GM18502 (cell line): ENCODE measurements at regions not wholly inside any gene's neighbourhood (a gene's known extent, or its start where the extent isn't known, plus 50 kb on each side); places are given as distances from the start of the nearest gene placed in this dataset.
"Not testable (repeated sequence)": the region's sequence is repeated elsewhere in the genome, so short reads cannot be mapped to it uniquely, and the experiment has no call there.

Source experiments
- ATAC-seq: cut with Tn5 transposase; IDR thresholded peaks from one replicate; pipeline ENCODE4 v1.9.1; 2021; ENCODE audit warnings: mild to moderate bottlenecking; ENCODE audit not compliant: unreplicated experiment, poor library complexity

DNA sequence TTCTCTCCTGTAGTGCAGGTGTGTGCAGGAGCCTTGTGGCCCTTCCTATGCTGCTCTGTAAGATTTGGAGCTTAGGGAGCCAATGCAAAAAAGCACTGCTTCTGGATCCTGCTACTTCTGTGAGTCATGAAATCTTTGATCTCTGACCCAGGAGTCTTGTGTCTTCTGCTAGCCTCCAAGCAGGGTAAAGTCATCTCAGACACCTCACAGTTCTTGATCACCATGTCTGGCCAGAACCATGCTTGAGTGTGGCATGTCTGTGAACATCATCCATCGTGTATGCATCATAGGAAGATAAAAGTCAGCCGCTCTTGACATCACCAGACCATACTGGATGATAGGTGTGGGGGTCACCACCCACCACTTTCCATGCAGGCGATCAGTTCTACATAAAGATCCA is 247.8 kb downstream of the RPLP1 start:
- ATAC-seq, result no peak

DNA sequence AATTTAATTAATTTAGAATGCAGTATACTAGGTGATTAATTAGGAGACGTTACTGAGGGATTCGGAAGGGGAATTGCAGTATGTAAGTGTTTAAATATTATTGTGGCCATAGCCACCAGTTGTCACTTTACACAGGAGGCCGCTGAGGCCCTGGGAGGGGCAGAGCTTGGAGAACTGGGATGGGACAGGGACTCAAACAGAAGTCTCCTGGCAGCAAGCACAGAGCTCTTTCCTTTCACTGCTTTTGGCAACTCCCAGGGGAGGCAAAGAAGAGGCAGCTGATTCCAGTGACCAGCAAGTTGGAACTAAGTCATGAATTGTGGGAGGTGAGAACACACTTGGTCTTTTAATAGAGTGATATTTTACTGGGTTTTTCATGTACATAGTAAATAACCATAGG is 248.6 kb downstream of the RPLP1 start:
- no peak for ATAC-seq

DNA sequence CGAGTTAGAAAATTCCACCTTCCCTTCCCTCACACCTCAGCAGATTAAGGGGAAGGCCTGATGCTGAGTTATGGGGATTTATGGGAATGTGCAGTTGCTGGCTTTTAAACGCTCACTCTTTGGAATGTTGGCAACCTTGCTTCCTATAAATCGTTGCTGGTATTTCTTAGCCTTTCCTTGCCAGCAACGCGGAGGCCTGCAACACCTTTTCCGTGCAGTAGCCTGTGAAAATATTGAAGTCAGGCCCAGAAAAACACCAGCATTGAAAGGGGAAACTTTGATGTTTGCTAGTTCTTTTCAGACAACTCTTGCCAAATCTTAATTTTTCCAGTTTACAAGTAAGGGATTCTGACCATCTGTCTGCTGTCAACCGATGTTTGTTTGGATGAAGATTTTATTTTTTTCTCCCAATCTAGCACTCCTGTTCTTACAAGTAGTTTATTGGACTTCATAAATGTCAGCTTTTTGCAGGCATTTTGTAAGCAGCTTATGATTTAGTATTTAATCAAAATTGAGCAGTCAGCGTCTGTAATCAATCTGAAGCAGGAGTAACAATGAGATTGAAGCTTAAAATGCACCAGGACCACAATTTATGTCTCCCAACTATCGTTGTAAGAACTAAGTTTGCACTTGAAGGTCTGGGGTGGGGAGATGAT is 251.0 kb downstream of the RPLP1 start:
- no peak for ATAC-seq

DNA sequence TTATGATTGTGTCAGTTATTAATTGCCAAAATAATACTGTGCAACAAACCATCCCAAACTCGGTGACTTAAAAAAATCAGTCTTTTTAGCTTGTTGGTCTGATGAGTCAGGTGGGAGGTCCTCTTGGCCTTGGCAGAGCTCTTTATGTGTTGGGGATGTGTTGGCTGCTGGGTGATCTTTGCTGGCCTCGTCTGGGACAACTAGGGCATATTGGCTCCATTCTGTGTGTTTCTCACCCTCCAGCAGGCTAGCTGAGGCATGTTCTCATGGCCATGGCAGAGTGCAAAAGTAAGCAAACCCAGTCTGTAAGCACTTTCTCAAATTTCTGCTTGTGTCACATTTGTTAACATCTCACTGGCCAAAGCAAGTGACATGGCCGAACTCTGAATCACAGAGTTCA is 251.6 kb downstream of the RPLP1 start:
- ATAC-seq, result no peak

DNA sequence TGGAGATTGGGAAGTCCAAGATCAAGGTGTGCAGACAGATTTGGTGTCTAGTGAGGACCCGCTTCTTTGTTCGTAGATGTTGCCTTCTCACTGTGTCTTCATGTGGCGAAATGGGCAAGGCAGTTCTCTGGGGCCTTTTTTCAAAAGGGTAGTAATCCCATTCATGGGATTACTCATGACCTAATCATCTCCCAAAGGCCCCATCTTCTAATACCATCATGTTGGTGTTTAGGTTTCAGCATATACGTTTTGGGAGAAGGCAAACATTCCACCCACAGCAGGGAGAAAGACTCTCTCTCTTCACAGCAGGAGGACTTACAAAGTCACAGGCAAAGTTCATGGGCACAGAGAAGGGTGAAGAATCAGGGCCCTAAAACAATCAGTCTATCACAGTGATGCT is 252.1 kb downstream of the RPLP1 start:
- no peak for ATAC-seq

DNA sequence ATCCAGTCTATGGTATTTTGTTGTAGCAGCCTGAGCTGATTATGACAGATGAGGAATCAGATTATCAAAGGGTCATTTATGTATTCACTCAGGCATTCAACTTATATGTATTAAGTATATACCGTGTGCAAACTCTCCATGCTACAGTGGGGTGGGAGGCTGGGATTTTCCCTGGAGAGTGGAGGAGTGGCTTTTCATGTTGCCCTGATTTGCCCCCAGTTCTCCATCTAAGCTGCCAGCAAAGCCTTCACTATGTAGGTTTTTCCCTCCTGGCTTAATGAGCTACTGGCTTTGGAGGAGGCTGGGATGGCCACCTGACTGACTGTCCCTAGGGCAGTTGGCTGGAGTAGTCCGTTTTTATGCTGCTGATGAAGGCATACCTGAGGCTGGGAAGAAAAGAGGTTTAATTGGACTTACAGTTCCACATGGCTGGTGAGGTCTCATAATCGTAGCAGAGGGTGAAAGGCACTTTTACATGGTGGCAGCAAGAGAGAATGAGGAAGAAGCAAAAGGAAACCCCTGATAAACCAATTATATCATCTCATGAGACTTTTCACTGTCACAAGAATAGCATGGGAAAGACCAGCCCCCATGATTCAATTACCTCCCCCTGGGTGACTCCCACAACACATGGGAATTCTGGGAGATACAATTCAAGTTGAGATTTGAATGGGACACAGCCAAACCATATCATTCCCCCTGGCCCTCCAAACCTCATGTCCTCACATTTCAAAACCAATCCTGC is 253.9 kb downstream of the RPLP1 start:
- ATAC-seq, result no peak

DNA sequence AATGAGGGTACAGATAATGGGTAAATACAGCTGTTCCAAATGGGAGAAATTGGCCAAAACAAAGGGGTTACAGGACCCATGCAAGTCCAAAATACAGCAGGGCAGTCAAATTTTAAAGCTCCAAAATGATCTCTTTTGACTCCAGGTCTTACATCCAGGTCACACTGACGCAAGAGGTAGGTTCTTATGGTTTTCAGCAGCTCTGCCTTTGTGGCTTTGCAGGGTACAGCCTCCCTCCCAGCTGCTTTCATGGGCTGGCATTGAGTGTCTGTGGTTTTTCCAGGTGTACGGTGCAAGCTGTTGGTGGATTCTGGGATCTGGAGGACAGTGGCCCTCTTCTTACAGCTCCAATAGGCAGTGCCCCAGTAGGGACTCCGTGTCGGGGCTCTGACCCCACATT is 254.6 kb downstream of the RPLP1 start:
- not testable (repeated sequence) for ATAC-seq

DNA sequence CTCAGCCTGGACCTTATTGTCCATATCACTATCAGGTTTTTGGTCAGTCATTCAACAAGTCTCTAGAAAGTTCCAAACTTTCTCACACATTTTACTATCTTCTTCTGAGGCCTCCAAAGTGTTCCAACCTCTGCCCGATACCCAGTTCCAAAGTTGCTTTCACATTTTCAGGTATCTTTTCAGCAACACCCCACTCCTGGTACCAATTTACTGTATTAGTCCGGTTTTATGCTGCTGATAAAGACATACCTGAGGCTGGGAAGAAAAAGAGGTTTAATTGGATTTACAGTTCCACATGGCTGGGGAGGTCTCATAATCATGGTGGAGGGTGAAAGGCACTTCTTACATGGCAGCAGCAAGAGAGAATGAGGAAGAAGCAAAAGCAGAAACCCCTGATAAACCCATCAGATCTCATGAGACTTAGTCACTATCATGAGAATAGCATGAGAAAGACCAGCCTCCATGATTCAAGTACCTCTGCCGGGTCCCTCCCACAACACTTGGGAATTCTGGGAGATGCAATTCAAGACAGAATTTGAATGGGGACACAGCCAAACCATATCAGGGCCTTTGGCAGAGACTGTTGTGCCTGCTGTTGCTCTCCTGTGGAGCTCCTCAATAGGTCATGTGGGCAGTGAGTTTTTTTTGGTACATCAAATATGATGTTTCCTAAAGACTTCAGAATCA is 256.0 kb downstream of the RPLP1 start:
- ATAC-seq, result not testable (repeated sequence)

DNA sequence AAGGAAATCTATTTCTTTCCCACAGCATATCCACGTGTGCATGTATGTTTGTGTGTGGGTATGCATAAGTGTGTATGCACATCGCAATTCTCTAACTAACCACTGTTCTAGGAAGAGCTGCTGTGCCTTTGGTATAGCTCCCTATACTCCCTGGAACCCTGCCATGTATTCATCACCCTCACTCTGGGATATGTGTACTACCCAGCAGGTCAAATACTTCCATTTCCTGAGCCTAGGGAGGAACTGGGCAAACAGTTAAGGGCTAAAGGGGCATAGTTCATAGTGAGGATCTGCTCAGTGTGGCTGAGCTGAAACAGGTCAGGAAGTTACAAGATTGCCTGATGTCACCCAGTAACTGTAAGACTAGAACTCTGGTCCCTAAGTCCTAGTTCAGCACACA is 260.4 kb downstream of the RPLP1 start:
- no peak for ATAC-seq

DNA sequence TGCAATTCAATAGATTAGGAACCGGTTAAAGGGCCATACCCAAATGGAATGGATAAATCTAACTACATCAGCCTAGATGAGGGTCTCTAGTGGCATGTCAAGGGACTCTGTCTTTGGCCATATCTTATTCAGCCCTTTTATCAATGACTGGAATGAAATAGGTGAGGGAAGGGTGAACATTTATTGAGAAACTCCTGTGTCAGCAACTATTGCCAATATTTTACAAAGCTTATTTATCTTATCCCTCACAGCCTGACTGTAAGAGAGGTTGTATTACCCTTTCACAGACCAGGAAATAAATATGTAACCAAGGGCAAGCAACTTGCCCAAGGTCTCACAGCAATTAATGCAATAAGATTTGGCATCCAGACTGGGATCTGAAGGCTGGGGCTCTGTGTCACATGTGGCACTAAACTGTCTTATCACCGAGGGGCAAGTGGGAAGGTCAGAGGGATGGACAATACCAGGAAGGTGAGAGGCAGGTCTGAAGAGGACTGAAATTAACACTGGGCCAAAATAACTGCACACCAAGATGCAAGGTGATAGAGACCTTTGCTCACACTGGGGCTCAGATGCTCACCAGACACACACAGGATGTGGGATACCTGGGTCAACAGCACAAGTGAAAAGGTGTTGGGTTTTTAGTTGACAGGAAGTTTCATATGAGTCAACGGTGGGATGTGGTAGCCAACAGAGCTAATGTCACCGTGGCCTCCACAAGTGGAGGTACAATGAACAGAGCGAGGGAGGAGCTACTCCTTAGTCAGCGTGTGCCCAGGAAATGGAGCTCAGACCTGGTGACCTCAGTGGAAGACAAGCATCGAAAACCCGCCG is 261.3 kb downstream of the RPLP1 start:
- peak; percentile 92 for ATAC-seq

DNA sequence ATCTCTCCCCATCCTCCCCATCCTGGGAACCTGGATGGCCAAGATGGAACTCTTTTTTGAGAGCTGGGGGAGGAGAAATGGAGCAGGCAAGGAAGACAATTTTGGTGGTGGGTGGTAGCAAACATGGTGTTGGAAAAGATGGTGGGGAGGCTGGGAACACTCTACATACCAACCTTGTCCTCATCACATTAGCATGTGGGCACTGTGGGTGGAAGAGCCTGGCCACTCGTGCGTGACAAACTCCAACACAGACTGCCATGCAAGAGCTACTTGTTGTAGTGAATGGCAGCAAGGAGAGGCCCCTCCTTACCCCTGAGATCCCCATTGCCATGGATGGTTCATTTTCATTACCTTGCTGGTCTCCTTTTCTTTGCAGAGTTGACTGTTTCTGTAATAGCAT is 262.6 kb downstream of the RPLP1 start:
- ATAC-seq, result no peak

DNA sequence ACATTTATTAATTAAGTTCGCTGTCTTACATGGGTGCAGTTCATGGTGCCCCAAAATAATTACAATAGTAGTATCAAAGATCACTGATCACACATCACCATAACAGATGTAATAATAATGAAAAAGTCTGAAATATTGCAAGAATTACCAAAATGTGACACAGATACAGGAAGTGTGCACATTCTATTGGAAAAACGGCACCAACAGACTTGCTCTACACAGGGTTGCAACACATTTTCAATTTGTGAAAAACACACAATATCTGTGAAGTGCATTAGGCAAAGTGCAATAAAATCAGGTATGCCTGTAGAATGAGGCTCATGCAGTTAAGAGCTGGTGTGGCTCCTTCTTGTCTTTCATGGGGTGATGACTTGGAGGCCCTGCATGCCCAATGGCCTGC is 265.8 kb downstream of the RPLP1 start:
- ATAC-seq, result no peak

DNA sequence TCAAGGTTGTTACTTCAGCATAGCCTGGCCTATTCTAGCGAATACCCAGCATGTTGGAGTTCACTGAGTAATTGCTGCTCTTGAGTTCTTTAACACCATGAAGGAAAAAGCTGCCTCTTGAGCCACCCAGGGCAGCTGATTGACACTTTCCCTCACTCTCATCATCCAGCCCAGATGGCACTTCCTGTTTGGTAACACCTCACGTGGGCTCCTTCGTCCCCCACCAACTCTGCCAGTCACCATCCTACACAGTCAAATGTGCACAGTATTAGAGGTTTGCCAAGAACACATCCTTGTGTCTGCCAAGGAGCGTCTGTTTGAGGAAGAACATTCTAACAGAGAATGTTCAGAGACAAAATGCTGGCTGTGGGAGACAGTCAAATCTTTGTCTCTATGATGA is 266.3 kb downstream of the RPLP1 start:
- no peak for ATAC-seq

DNA sequence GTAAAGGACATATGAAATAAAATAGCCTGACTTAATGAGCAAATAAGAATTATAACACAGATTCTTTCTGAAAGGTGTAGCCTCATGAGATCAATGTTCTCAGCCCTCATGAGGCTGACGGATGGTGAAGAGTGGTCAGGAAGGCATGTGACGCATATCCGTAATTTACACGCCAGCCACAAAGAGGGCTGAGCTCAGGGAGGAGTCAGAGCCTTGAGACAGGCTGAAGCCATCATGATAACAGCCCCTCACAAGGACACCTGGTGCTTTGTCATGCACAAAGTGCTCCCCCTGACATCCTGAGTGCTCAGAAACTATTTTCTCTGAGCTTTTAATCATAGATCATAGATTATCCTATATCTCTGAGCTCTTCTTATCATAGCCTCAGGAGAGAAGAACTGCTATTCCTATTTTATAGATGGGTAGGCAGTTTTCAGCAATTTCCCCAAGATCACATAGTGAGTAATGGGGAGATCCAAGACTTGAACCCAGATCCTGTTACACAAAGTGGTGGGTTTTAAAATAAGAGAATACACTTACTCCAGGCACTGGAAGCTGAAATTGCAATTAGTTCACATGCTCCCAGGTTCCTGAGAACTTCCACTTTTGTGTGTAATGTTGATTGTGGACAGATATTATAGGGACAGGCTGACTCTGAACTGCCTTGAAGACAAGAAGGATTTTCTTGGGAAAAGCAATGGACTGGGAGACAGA is 267.1 kb downstream of the RPLP1 start:
- peak; percentile 58 for ATAC-seq

DNA sequence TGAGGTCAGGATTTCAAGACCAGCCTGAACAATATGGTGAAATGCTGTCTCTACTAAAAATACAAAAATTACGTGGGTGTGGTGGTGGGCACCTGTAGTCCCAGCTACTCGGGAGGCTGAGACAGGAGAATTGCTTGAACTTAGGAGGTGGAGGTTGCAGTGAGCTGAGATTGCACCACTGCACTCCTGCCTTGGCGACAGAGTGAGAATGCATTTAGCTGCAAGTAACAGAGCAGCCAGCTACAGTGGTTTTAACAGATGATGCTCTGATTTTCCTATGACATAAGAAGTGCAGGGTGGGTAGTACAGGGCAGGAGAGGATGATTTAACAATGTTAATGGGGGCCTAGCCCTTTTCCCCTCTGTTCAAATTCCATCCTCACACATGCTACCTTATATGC is 267.9 kb downstream of the RPLP1 start:
- no peak for ATAC-seq

DNA sequence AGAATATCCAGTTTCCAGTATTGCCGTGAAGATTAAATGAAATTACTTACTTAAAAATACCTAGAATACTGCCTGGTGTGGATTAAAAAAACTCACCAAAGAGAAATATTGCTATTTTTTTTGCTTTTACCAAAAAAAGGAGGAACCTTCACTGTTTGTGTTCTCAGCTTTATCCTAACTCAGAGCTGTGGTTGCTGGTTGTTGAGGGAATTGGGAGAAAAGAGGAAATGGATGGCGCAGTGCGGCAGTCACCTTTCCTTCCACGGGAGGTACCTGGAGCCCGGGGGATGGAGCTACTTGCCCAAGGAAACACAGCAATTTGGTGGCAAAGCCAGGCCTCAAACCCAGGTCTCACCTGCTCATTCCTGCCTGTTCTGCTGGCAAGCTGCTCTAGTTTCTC is 270.3 kb downstream of the RPLP1 start:
- ATAC-seq, result no peak

DNA sequence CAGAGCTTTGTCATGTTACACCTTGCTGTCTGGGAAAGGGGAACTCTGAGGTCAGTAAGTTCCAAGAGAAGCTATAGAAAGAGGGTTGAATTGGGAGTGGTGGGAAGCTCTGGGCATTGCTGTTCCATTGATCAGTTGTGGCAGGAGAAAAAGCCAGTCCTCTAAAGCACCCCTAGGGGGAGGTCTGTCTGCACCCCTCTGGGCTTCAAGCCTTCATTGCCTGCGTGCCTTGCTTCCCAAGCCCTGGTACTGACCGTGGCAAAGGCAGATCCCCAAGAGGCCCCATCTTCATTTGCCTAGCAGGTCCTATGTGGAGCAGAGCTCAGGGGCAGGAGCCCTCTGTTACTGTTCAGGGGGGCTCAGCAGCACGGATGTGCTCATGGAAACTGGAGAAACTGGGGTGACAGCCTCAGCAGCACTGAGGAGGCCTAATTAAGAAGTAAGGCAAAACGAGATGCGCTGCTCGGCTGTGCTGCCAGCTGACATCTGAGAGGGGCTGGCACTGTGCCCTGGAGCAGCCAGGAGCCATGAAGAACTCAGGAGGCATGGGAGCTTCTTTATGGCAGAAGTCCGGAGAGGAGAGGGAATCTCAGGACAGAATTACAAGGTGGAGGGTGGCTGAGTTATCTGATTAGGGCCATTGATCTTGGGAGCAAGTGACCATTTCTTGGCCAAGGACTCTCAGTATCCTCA is 270.9 kb downstream of the RPLP1 start:
- no peak for ATAC-seq

DNA sequence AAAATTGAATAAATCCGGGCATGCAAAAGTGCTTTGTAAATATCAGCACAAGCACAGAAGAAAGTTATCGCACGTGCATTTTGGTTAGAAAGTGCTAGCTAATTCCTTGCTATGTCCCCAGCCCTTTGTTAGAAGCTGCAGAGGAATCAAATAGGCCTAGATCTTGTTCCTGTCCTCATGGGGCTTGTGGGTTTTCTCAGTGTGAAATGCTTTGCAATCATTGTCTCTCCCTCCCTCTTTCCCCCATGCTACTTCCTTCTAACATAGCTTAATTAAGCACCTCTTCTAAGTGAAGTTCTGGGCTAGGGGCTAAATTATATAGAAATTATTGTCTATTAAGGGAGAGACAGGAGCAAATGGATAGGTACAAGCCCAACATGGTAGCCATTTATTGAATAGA is 271.7 kb downstream of the RPLP1 start:
- no peak for ATAC-seq

DNA sequence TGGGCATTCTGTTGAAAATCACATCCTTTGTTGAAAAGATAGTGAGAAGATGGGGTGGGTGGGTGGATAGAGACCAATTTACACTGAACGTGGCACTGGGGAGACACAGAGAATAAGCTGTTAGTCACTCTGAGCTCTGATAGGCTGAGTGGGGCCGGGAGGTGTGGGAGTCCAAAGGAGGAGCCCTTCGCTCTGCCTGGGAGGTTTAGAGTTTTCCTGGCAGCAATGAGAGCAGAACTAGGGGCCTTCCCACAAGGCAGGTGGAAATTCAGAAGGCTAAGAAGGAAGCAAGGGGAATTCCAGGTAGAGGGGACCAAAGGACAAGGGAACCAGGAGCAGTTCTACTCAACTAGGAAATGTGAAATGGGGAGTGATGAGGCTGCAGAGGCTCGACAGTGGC is 272.7 kb downstream of the RPLP1 start:
- no peak for ATAC-seq

DNA sequence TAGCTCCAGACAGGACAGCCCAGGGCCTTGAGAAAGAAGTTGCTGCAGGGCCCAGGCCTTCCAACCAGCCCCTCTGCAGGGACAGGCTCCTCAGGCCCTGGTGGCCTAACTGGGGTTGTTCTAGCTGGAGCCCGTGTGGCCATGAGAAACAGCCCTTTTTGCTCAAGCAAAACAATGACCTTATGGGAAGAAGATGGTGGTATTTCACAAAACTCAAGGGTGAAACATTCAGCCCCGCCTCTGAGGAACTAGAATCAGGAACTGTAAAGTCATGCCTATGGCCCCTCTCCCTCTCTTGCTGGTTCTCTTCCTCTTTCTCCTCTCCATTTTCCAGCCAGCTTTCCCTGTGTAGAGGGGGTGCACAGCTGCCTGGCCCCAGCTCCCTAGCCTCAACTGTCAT is 273.3 kb downstream of the RPLP1 start:
- no peak for ATAC-seq
